ENCODE measurements at regions not wholly inside any gene's neighbourhood (a gene's known extent, or its start where the extent isn't known, plus 50 kb on each side); places are given as distances from the start of the nearest gene placed in this dataset.
A peak's percentile ranks its signal among the peaks of the same experiment; 100 is the strongest.

- TF ChIP-seq PATZ1 (CRISPR knock-in tag; IDR thresholded peaks at IDR 0.05; ENCODE audit: borderline replicate concordance) (no peak), ESRRG (CRISPR knock-in tag; IDR thresholded peaks at IDR 0.05) (no peak), ZC3H10 (CRISPR knock-in tag; IDR thresholded peaks at IDR 0.05) (no peak)
Measured at GRCh38 chr13:62847520-62847919, 1431.9 kb upstream of the PCDH20 start (continued).

- ATAC-seq, result peak; percentile 53; the same call in 2 of the 3 replicates
- no peak for TF ChIP-seq ZNF565 (CRISPR knock-in tag; conservative IDR thresholded peaks at IDR 0.05; ENCODE audit: low read depth)
- TF ChIP-seq PPARA (CRISPR knock-in tag; IDR thresholded peaks at IDR 0.05; ENCODE audit: borderline replicate concordance), result no peak
- 0 out of 2 replicates have a peak, but pooled peaks have one; percentile 7 for TF ChIP-seq TOX (CRISPR knock-in tag; IDR thresholded peaks at IDR 0.05; ENCODE audit: borderline replicate concordance)
- TF ChIP-seq PATZ1 (CRISPR knock-in tag; IDR thresholded peaks at IDR 0.05; ENCODE audit: borderline replicate concordance), result no peak
- TF ChIP-seq GLIS3 (CRISPR knock-in tag; IDR thresholded peaks at IDR 0.05), result no peak
- TF ChIP-seq OSR1 (CRISPR knock-in tag; IDR thresholded peaks at IDR 0.05), result no peak
- TF ChIP-seq RARB (CRISPR knock-in tag; IDR thresholded peaks at IDR 0.05), result no peak
Measured at GRCh38 chr13:62846302-62846701, 1430.7 kb upstream of the PCDH20 start.

GRCh38 chr13:62839338-62839737, 1423.7 kb upstream of the PCDH20 start:
- no peak for ATAC-seq
- TF ChIP-seq PPARA (CRISPR knock-in tag; IDR thresholded peaks at IDR 0.05; ENCODE audit: borderline replicate concordance) (no peak), TOX (CRISPR knock-in tag; IDR thresholded peaks at IDR 0.05; ENCODE audit: borderline replicate concordance) (no peak), CSDC2 (CRISPR knock-in tag; IDR thresholded peaks at IDR 0.05) (no peak), ESRRG (CRISPR knock-in tag; IDR thresholded peaks at IDR 0.05) (no peak), TSHZ2 (CRISPR knock-in tag; IDR thresholded peaks at IDR 0.05) (no peak), SNAI2 (CRISPR knock-in tag; IDR thresholded peaks at IDR 0.05) (no peak), BACH2 (CRISPR knock-in tag; IDR thresholded peaks at IDR 0.05; ENCODE audit: borderline replicate concordance) (no peak), GLIS3 (CRISPR knock-in tag; IDR thresholded peaks at IDR 0.05) (no peak), ZFP3 (CRISPR knock-in tag; IDR thresholded peaks at IDR 0.05) (no peak), ZC3H10 (CRISPR knock-in tag; IDR thresholded peaks at IDR 0.05) (no peak), CREB5 (CRISPR knock-in tag; IDR thresholded peaks at IDR 0.05; ENCODE audit: low read depth) (no peak), ZNF70 (CRISPR knock-in tag; IDR thresholded peaks at IDR 0.05) (no peak), ZNF8 (CRISPR knock-in tag; IDR thresholded peaks at IDR 0.05) (no peak), CSRNP3 (CRISPR knock-in tag; IDR thresholded peaks at IDR 0.05) (no peak), RARB (CRISPR knock-in tag; IDR thresholded peaks at IDR 0.05) (no peak), TCF4 (CRISPR knock-in tag; IDR thresholded peaks at IDR 0.05; ENCODE audit: borderline replicate concordance) (no peak), ISL1 (CRISPR knock-in tag; IDR thresholded peaks at IDR 0.05) (no peak)
